ENCODE measurements at regions not wholly inside any gene's neighbourhood (a gene's known extent, or its start where the extent isn't known, plus 50 kb on each side); places are given as distances from the start of the nearest gene placed in this dataset.
"Not testable (repeated sequence)": the region's sequence is repeated elsewhere in the genome, so short reads cannot be mapped to it uniquely, and the experiment has no call there.

- Histone ChIP-seq H3K27me3 (ENCODE audit: control insufficient read depth, insufficient read depth, low read length) (no peaks in the 10 kb centered on the region), H3K4me3 (ENCODE audit: low read depth, low read length) (no peak overlapping the region), H3K27ac (ENCODE audit: low read depth, low read length) (no peak overlapping the region), H3K9me3 (ENCODE audit: control insufficient read depth, insufficient read depth, low read depth, low read length) (no peaks in the 10 kb centered on the region), H3K36me3 (ENCODE audit: control insufficient read depth, insufficient read depth, low read length) (no peaks in the 10 kb centered on the region), H3K4me1 (ENCODE audit: control insufficient read depth, insufficient read depth, low read length) (peaks cover 5% of the 10 kb centered on the region; the same call in 1 of the 2 replicates), H3K9ac (ENCODE audit: low read length) (no peak overlapping the region)
Observed at GRCh38 chr9:135356796-135357195, 122.8 kb upstream of the PPP1R26 start.

GRCh38 chr9:135357863-135358551 lies 121.6 kb upstream of the PPP1R26 start:
- H3K9ac ChIP-seq (ENCODE audit: low read length) = no peak overlapping the region
- no peaks in the 10 kb centered on the region for H3K27me3 ChIP-seq (ENCODE audit: control insufficient read depth, insufficient read depth, low read length)
- H3K27ac ChIP-seq (ENCODE audit: low read depth, low read length) = no peak overlapping the region
- H3K4me1 ChIP-seq (ENCODE audit: control insufficient read depth, insufficient read depth, low read length) = peaks cover 3% of the 10 kb centered on the region; the same call in 1 of the 2 replicates
- H3K4me3 ChIP-seq (ENCODE audit: low read depth, low read length) = no peak overlapping the region
- H3K36me3 ChIP-seq (ENCODE audit: control insufficient read depth, insufficient read depth, low read length) = no peaks in the 10 kb centered on the region
- peaks cover 6% of the 10 kb centered on the region; the same call in 1 of the 2 replicates for H3K9me3 ChIP-seq (ENCODE audit: control insufficient read depth, insufficient read depth, low read depth, low read length)

DNA sequence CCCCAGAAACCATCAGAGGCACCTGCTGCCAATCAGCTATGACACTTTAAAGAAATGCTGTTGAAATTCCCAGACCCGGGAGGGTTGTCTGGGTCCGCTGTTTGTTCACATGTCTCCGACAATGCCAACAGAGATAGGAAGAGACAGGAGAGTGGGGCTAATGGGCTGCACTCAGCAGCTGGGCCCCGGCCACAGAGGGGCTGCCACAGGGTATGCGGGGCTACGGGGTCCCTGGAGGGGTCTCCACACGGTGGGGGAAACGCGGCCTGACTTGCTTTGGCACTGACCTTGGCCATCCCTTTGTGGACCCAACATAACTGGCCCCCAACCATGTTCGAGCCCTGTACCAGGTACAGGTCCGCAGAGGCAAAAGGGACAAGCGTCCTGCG lies 121.0 kb upstream of the PPP1R26 start:
- Histone ChIP-seq H3K36me3 (ENCODE audit: control insufficient read depth, insufficient read depth, low read length) (no peaks in the 10 kb centered on the region), H3K27ac (ENCODE audit: low read depth, low read length) (no peak overlapping the region), H3K9me3 (ENCODE audit: control insufficient read depth, insufficient read depth, low read depth, low read length) (peaks cover 6% of the 10 kb centered on the region; the same call in 1 of the 2 replicates), H3K4me1 (ENCODE audit: control insufficient read depth, insufficient read depth, low read length) (no peaks in the 10 kb centered on the region; the same call in 1 of the 2 replicates), H3K9ac (ENCODE audit: low read length) (no peak overlapping the region), H3K4me3 (ENCODE audit: low read depth, low read length) (no peak overlapping the region), H3K27me3 (ENCODE audit: control insufficient read depth, insufficient read depth, low read length) (no peaks in the 10 kb centered on the region)

DNA sequence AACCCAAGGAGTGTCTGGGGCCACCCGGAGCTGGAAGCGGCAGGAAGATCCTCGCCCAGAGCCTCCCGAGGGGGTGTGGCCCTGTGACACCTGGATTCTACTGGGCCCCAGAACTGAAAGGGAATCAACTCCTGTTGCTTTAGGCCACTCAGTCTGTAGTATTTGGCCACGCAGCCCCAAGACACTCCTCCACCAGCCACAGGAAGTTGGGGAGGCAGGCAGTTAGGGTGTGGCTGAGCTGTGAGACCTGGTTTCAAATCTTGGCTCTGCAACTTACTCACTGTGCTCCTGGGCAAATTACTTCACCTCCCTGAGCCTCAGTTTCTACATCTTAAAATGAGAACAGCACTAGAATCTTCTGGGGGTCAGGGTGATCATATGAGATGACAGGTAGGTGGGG lies 119.8 kb upstream of the PPP1R26 start:
- H3K27me3 ChIP-seq (ENCODE audit: control insufficient read depth, insufficient read depth, low read length) = no peaks in the 10 kb centered on the region

GRCh38 chr9:135360617-135361016 lies 119.0 kb upstream of the PPP1R26 start:
- no peaks in the 10 kb centered on the region for H3K27me3 ChIP-seq (ENCODE audit: control insufficient read depth, insufficient read depth, low read length)
- H3K9me3 ChIP-seq (ENCODE audit: control insufficient read depth, insufficient read depth, low read depth, low read length) = peaks cover 6% of the 10 kb centered on the region; the same call in 1 of the 2 replicates
- H3K27ac ChIP-seq (ENCODE audit: low read depth, low read length) = no peak overlapping the region
- H3K4me1 ChIP-seq (ENCODE audit: control insufficient read depth, insufficient read depth, low read length) = no peaks in the 10 kb centered on the region
- H3K36me3 ChIP-seq (ENCODE audit: control insufficient read depth, insufficient read depth, low read length) = no peaks in the 10 kb centered on the region
- H3K9ac ChIP-seq (ENCODE audit: low read length) = no peak overlapping the region
- no peak overlapping the region for H3K4me3 ChIP-seq (ENCODE audit: low read depth, low read length)

More for the DNA sequence above, 119.8 kb upstream of the PPP1R26 start:
- Histone ChIP-seq H3K4me3 (ENCODE audit: low read depth, low read length) (no peak overlapping the region), H3K4me1 (ENCODE audit: control insufficient read depth, insufficient read depth, low read length) (no peaks in the 10 kb centered on the region), H3K9me3 (ENCODE audit: control insufficient read depth, insufficient read depth, low read depth, low read length) (peaks cover 6% of the 10 kb centered on the region; the same call in 1 of the 2 replicates), H3K27ac (ENCODE audit: low read depth, low read length) (no peak overlapping the region), H3K9ac (ENCODE audit: low read length) (no peak overlapping the region), H3K36me3 (ENCODE audit: control insufficient read depth, insufficient read depth, low read length) (no peaks in the 10 kb centered on the region)

DNA sequence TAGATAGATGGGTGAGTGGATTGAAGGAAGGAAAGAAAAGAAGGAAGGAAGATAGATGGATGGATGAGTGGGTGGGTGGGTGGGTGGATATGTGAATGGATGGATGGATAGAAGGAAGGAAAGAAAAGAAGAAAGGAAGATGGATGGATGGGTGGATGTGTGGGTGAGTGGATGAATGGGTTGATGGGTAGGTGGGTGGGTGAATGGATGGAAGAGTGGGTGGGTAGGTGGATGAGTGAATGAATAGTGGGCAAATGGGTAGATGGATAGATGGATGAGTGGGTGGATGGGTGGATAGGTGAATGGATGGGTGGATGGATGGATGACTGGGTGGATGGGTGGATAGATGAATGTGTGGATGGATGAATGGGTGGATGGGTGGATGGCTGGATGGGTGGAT lies 117.9 kb upstream of the PPP1R26 start:
- not testable (repeated sequence) for H3K36me3 ChIP-seq (ENCODE audit: control insufficient read depth, insufficient read depth, low read length); H3K27ac ChIP-seq (ENCODE audit: low read depth, low read length); H3K4me1 ChIP-seq (ENCODE audit: control insufficient read depth, insufficient read depth, low read length); H3K9ac ChIP-seq (ENCODE audit: low read length); H3K4me3 ChIP-seq (ENCODE audit: low read depth, low read length); H3K27me3 ChIP-seq (ENCODE audit: control insufficient read depth, insufficient read depth, low read length); H3K9me3 ChIP-seq (ENCODE audit: control insufficient read depth, insufficient read depth, low read depth, low read length)

DNA sequence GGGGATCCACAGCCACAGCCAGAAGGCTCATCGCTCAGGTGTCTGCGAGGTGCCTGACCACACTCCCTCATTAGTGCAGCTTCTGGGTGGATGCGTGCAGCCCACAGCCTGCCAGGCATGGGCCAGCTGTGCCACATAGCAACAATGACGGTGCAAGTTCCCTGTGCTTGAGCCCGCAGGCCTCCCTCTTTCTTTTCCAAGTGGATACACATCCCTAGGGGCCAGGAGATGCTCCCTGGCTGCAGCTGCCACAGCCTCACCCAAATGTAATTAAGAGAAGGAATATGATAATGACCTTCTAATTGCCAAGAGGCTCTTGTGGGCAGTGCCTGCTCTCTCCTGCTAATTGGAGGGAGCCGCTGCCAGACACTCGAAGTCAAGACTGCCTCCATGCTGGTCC lies 116.0 kb upstream of the PPP1R26 start:
- H3K9ac ChIP-seq (ENCODE audit: low read length) = no peak overlapping the region
- no peak overlapping the region for H3K4me3 ChIP-seq (ENCODE audit: low read depth, low read length)
- H3K9me3 ChIP-seq (ENCODE audit: control insufficient read depth, insufficient read depth, low read depth, low read length) = peaks cover 12% of the 10 kb centered on the region
- no peaks in the 10 kb centered on the region for H3K27me3 ChIP-seq (ENCODE audit: control insufficient read depth, insufficient read depth, low read length)
- H3K27ac ChIP-seq (ENCODE audit: low read depth, low read length) = no peak overlapping the region
- H3K4me1 ChIP-seq (ENCODE audit: control insufficient read depth, insufficient read depth, low read length) = peaks cover 9% of the 10 kb centered on the region; the same call in 1 of the 2 replicates
- no peaks in the 10 kb centered on the region for H3K36me3 ChIP-seq (ENCODE audit: control insufficient read depth, insufficient read depth, low read length)

GRCh38 chr9:135365013-135365768 lies 114.4 kb upstream of the PPP1R26 start:
- Histone ChIP-seq H3K4me1 (ENCODE audit: control insufficient read depth, insufficient read depth, low read length) (peaks cover 14% of the 10 kb centered on the region; the same call in 1 of the 2 replicates), H3K27ac (ENCODE audit: low read depth, low read length) (no peak overlapping the region), H3K9me3 (ENCODE audit: control insufficient read depth, insufficient read depth, low read depth, low read length) (peaks cover 12% of the 10 kb centered on the region), H3K4me3 (ENCODE audit: low read depth, low read length) (no peak overlapping the region), H3K36me3 (ENCODE audit: control insufficient read depth, insufficient read depth, low read length) (no peaks in the 10 kb centered on the region), H3K27me3 (ENCODE audit: control insufficient read depth, insufficient read depth, low read length) (no peaks in the 10 kb centered on the region), H3K9ac (ENCODE audit: low read length) (no peak overlapping the region)

GRCh38 chr9:135366104-135366503 lies 113.5 kb upstream of the PPP1R26 start:
- peaks cover 20% of the 10 kb centered on the region; the same call in 1 of the 2 replicates for H3K4me1 ChIP-seq (ENCODE audit: control insufficient read depth, insufficient read depth, low read length)
- no peaks in the 10 kb centered on the region for H3K36me3 ChIP-seq (ENCODE audit: control insufficient read depth, insufficient read depth, low read length)
- no peaks in the 10 kb centered on the region for H3K27me3 ChIP-seq (ENCODE audit: control insufficient read depth, insufficient read depth, low read length)
- peaks cover 12% of the 10 kb centered on the region for H3K9me3 ChIP-seq (ENCODE audit: control insufficient read depth, insufficient read depth, low read depth, low read length)
- H3K27ac ChIP-seq (ENCODE audit: low read depth, low read length) = no peak overlapping the region
- no peak overlapping the region for H3K4me3 ChIP-seq (ENCODE audit: low read depth, low read length)
- no peak overlapping the region for H3K9ac ChIP-seq (ENCODE audit: low read length)

DNA sequence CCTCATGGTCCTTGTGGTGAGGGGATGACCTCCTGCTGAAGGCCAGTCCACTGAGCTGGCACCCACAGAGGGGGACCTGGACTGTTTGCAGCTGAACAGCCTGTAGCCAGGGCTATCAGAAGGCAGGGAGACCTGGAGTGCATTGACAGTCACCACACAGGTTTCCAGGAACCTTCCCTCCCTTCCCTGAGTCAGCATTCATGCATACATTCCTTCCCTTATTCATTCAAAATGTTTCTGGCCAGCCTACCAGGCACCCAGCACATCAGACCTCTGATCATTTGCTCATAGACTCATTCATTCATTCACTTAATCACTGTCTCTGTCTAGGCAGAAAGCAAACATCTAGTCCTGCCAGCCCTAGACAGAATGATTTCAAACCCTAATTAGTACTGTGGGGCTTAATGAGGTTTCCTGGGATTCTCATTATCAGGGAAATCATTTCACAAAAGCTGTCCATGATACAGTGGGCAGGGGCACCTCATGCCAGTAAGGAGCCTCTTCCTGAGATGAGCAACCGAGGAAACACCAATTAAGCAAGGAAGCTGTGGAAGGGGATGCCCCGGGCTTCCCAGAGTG lies 110.1 kb upstream of the PPP1R26 start:
- no peaks in the 10 kb centered on the region for H3K27me3 ChIP-seq (ENCODE audit: control insufficient read depth, insufficient read depth, low read length)
- no peak overlapping the region for H3K9ac ChIP-seq (ENCODE audit: low read length)
- peaks cover 6% of the 10 kb centered on the region for H3K9me3 ChIP-seq (ENCODE audit: control insufficient read depth, insufficient read depth, low read depth, low read length)
- H3K4me1 ChIP-seq (ENCODE audit: control insufficient read depth, insufficient read depth, low read length) = peaks cover 23% of the 10 kb centered on the region
- no peaks in the 10 kb centered on the region for H3K36me3 ChIP-seq (ENCODE audit: control insufficient read depth, insufficient read depth, low read length)
- H3K27ac ChIP-seq (ENCODE audit: low read depth, low read length) = no peak overlapping the region
- no peak overlapping the region for H3K4me3 ChIP-seq (ENCODE audit: low read depth, low read length)
